Panc1 (cell line): ENCODE measurements at regions not wholly inside any gene's neighbourhood (a gene's known extent, or its start where the extent isn't known, plus 50 kb on each side); places are given as distances from the start of the nearest gene placed in this dataset.

Experiments used
- TF ChIP-seq, protein P1 (sequence below): fragments of 450-650 bp; IDR thresholded peaks from 2 replicates; pipeline ENCODE4 v1.5.1; 2017; ENCODE audit warnings: mild to moderate bottlenecking
- TF ChIP-seq, protein P2 (sequence below), 2 experiments: IDR thresholded peaks; 2 replicates each; pipeline ENCODE4 v1.6.1; 2011 to 2012; ENCODE audit warnings: low read depth in 2 of 2, control low read depth in 1 of 2, low read length in 1 of 2, mild to moderate bottlenecking in 1 of 2, moderate library complexity in 1 of 2; ENCODE audit not compliant: insufficient read depth in 1 of 2

- TF ChIP-seq, protein P1, sequence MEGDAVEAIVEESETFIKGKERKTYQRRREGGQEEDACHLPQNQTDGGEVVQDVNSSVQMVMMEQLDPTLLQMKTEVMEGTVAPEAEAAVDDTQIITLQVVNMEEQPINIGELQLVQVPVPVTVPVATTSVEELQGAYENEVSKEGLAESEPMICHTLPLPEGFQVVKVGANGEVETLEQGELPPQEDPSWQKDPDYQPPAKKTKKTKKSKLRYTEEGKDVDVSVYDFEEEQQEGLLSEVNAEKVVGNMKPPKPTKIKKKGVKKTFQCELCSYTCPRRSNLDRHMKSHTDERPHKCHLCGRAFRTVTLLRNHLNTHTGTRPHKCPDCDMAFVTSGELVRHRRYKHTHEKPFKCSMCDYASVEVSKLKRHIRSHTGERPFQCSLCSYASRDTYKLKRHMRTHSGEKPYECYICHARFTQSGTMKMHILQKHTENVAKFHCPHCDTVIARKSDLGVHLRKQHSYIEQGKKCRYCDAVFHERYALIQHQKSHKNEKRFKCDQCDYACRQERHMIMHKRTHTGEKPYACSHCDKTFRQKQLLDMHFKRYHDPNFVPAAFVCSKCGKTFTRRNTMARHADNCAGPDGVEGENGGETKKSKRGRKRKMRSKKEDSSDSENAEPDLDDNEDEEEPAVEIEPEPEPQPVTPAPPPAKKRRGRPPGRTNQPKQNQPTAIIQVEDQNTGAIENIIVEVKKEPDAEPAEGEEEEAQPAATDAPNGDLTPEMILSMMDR, result no peak
- TF ChIP-seq, protein P2, sequence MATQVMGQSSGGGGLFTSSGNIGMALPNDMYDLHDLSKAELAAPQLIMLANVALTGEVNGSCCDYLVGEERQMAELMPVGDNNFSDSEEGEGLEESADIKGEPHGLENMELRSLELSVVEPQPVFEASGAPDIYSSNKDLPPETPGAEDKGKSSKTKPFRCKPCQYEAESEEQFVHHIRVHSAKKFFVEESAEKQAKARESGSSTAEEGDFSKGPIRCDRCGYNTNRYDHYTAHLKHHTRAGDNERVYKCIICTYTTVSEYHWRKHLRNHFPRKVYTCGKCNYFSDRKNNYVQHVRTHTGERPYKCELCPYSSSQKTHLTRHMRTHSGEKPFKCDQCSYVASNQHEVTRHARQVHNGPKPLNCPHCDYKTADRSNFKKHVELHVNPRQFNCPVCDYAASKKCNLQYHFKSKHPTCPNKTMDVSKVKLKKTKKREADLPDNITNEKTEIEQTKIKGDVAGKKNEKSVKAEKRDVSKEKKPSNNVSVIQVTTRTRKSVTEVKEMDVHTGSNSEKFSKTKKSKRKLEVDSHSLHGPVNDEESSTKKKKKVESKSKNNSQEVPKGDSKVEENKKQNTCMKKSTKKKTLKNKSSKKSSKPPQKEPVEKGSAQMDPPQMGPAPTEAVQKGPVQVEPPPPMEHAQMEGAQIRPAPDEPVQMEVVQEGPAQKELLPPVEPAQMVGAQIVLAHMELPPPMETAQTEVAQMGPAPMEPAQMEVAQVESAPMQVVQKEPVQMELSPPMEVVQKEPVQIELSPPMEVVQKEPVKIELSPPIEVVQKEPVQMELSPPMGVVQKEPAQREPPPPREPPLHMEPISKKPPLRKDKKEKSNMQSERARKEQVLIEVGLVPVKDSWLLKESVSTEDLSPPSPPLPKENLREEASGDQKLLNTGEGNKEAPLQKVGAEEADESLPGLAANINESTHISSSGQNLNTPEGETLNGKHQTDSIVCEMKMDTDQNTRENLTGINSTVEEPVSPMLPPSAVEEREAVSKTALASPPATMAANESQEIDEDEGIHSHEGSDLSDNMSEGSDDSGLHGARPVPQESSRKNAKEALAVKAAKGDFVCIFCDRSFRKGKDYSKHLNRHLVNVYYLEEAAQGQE (IDR thresholded peaks at IDR 0.05; ENCODE audit: insufficient read depth in 1 of 2, low read depth in 2 of 2, low read length in 1 of 2), result no peak
Measured at GRCh38 chr7:69166979-69167516, 431.2 kb upstream of the AUTS2 start.
